AG04449 (cell line): ENCODE measurements at regions not wholly inside any gene's neighbourhood (a gene's known extent, or its start where the extent isn't known, plus 50 kb on each side); places are given as distances from the start of the nearest gene placed in this dataset.

Source experiments
- CTCF ChIA-PET: fragments of 350-600 bp; formaldehyde crosslinking; extraction: SDS; loops from one replicate; lab custom pipeline; 2021; ENCODE audit warnings: antibody characterized with exemption; lab: Yijun Ruan, JAX
- POLR2A ChIA-PET: fragments of 400-600, 350-600 bp; formaldehyde crosslinking; extraction: SDS; loops from one replicate; lab custom pipeline; 2020; ENCODE audit warnings: antibody characterized with exemption, inconsistent platforms; lab: Yijun Ruan, JAX
- DNase-seq: peaks from one replicate; pipeline ENCODE4 v3.0.0-alpha.2; 2010; ENCODE audit warnings: low read depth, low spot score
- H3K4me3 ChIP-seq: 2 replicates; pipeline ENCODE4 v1.5.1; 2011; ENCODE audit warnings: low read depth, mild to moderate bottlenecking, control low read depth, low read length
- CTCF ChIP-seq: IDR thresholded peaks from one replicate; pipeline ENCODE4 v1.5.1; 2011; ENCODE audit warnings: mild to moderate bottlenecking, moderate library complexity, low read length, control low read depth, inconsistent platforms; ENCODE audit not compliant: insufficient read depth; ENCODE audit errors: missing control alignments

GRCh38 chr3:153249906-153250305 lies 87.9 kb downstream of the RAP2B start:
- ChIA-PET CTCF (interaction anchor here (1.3 kb wide), 1 partner anchor 23 kb away, joined by 3 read pairs; no protein-coding TSS in a partner anchor), POLR2A (no interaction called here)
- H3K4me3 ChIP-seq = no peak overlapping the region
- TF ChIP-seq CTCF = no peak
- DNase-seq = no peak

- ChIA-PET POLR2A (no interaction called here), CTCF (no interaction called here)
- DNase-seq = no peak
- no peak for TF ChIP-seq CTCF
- no peak overlapping the region for H3K4me3 ChIP-seq
These were observed 88.4 kb downstream of the RAP2B start for GRCh38 chr3:153250446-153250845.

- ChIA-PET POLR2A (no interaction called here), CTCF (interaction anchor here (0.6 to 0.8 kb wide), 2 partner anchors 13 to 210 kb away, joined by 3 read pairs; no protein-coding TSS in a partner anchor)
- no peak for TF ChIP-seq CTCF
- DNase-seq = no peak
- no peak overlapping the region for H3K4me3 ChIP-seq
These were observed 90.9 kb downstream of the RAP2B start for GRCh38 chr3:153252963-153253362.

- TF ChIP-seq CTCF = no peak
- ChIA-PET CTCF (interaction anchor here (0.6 kb wide), 1 partner anchor 9 kb away, joined by 3 read pairs; no protein-coding TSS in a partner anchor), POLR2A (no interaction called here)
- H3K4me3 ChIP-seq = no peak overlapping the region
- no peak for DNase-seq
These were observed 92.3 kb downstream of the RAP2B start for GRCh38 chr3:153254361-153254760.

- ChIA-PET CTCF (interaction anchor here (1.2 kb wide), 1 partner anchor 9 kb away, joined by 3 read pairs; no protein-coding TSS in a partner anchor), POLR2A (interaction anchor here (0.6 to 1.6 kb wide), 3 partner anchors 16 to 1234 kb away, joined by 3 to 4 read pairs (median 3); no protein-coding TSS in a partner anchor)
- DNase-seq = no peak
- H3K4me3 ChIP-seq = no peak overlapping the region
- no peak for TF ChIP-seq CTCF
These were observed 95.8 kb downstream of the RAP2B start for GRCh38 chr3:153257673-153258351.

- H3K4me3 ChIP-seq = no peak overlapping the region
- ChIA-PET CTCF (interaction anchor here (0.7 kb wide), 1 partner anchor 30 kb away, joined by 3 read pairs; no protein-coding TSS in a partner anchor), POLR2A (no interaction called here)
- TF ChIP-seq CTCF = no peak
- no peak for DNase-seq
These were observed 97.9 kb downstream of the RAP2B start for GRCh38 chr3:153259956-153260355.
